ENCODE measurements at regions not wholly inside any gene's neighbourhood (a gene's known extent, or its start where the extent isn't known, plus 50 kb on each side); places are given as distances from the start of the nearest gene placed in this dataset.

- POLR2A ChIA-PET, result no interaction called here
- no peak overlapping the region for H3K4me3 ChIP-seq (ENCODE audit: low read depth, low read length)
- DNase-seq (ENCODE audit: low read depth, low spot score), result no peak
- TF ChIP-seq CTCF (IDR thresholded peaks at IDR 0.05; ENCODE audit: insufficient read depth, low read length, missing control alignments), result no peak
- CTCF ChIA-PET, result no interaction called here
Observed at GRCh38 chr4:100804576-100805360, 286.9 kb upstream of the EMCN start.

- ChIA-PET POLR2A (no interaction called here), CTCF (no interaction called here)
- no peak for TF ChIP-seq CTCF (IDR thresholded peaks at IDR 0.05; ENCODE audit: insufficient read depth, low read length, missing control alignments)
- no peak for DNase-seq (ENCODE audit: low read depth, low spot score)
- H3K4me3 ChIP-seq (ENCODE audit: low read depth, low read length), result no peak overlapping the region
Observed at GRCh38 chr4:100803751-100804150, 285.9 kb upstream of the EMCN start.

- TF ChIP-seq CTCF (IDR thresholded peaks at IDR 0.05; ENCODE audit: insufficient read depth, low read length, missing control alignments), result no peak
- ChIA-PET CTCF (no interaction called here), POLR2A (no interaction called here)
- DNase-seq (ENCODE audit: low read depth, low spot score), result no peak
- H3K4me3 ChIP-seq (ENCODE audit: low read depth, low read length), result no peak overlapping the region
Observed at GRCh38 chr4:100799761-100800539, 282.1 kb upstream of the EMCN start.

- no peak for TF ChIP-seq CTCF (IDR thresholded peaks at IDR 0.05; ENCODE audit: insufficient read depth, low read length, missing control alignments)
- no peak for DNase-seq (ENCODE audit: low read depth, low spot score)
- CTCF ChIA-PET, result no interaction called here
Observed at GRCh38 chr4:100797791-100798190, 280.0 kb upstream of the EMCN start.

GRCh38 chr4:100797356-100797755 is 279.5 kb upstream of the EMCN start:
- POLR2A ChIA-PET, result no interaction called here
- no peak overlapping the region for H3K4me3 ChIP-seq (ENCODE audit: low read depth, low read length)
- DNase-seq (ENCODE audit: low read depth, low spot score), result no peak
- TF ChIP-seq CTCF (IDR thresholded peaks at IDR 0.05; ENCODE audit: insufficient read depth, low read length, missing control alignments), result no peak
- CTCF ChIA-PET, result no interaction called here

More at GRCh38 chr4:100797791-100798190, 280.0 kb upstream of the EMCN start:
- H3K4me3 ChIP-seq (ENCODE audit: low read depth, low read length), result no peak overlapping the region
- POLR2A ChIA-PET, result no interaction called here

GRCh38 chr4:100796332-100796731 is 278.5 kb upstream of the EMCN start:
- no peak for DNase-seq (ENCODE audit: low read depth, low spot score)
- TF ChIP-seq CTCF (IDR thresholded peaks at IDR 0.05; ENCODE audit: insufficient read depth, low read length, missing control alignments), result no peak
- ChIA-PET CTCF (no interaction called here), POLR2A (no interaction called here)
- H3K4me3 ChIP-seq (ENCODE audit: low read depth, low read length), result no peak overlapping the region
